Nephron progenitor cell (in vitro differentiated cells): ENCODE measurements at regions not wholly inside any gene's neighbourhood (a gene's known extent, or its start where the extent isn't known, plus 50 kb on each side); places are given as distances from the start of the nearest gene placed in this dataset.

Source experiments
- DNase-seq: peaks from one replicate; pipeline ENCODE4 v3.0.0; 2021
- H3K27ac Mint-ChIP-seq: 2 replicates; pipeline ENCODE4 v1.8.0; 2021; ENCODE audit warnings: mild to moderate bottlenecking, moderate library complexity, mixed read lengths
- H3K27me3 Mint-ChIP-seq: 2 replicates; pipeline ENCODE4 v1.8.0; 2021; ENCODE audit warnings: mild to moderate bottlenecking, low read depth, mixed read lengths; ENCODE audit not compliant: poor library complexity
- H3K36me3 Mint-ChIP-seq: 2 replicates; pipeline ENCODE4 v1.8.0; 2021; ENCODE audit warnings: low read depth, mixed read lengths
- H3K4me1 Mint-ChIP-seq: 2 replicates; pipeline ENCODE4 v1.8.0; 2021; ENCODE audit warnings: mixed read lengths
- H3K4me3 Mint-ChIP-seq: 2 replicates; pipeline ENCODE4 v1.8.0; 2021; ENCODE audit warnings: mild to moderate bottlenecking, moderate library complexity, mixed read lengths
- H3K9me3 Mint-ChIP-seq: 2 replicates; pipeline ENCODE4 v1.8.0; 2021; ENCODE audit warnings: mild to moderate bottlenecking, moderate library complexity, mixed read lengths
- CTCF ChIP-seq: fragments of 200-600 bp; sonication (generic); IDR thresholded peaks from 2 replicates; pipeline ENCODE4 v1.5.0; 2021; ENCODE audit warnings: antibody characterized with exemption

GRCh38 chr4:144565527-144566195 is 80.3 kb upstream of the HHIP start:
- H3K4me1 Mint-ChIP-seq = no peaks in the 10 kb centered on the region
- no peak for DNase-seq
- H3K27ac Mint-ChIP-seq = no peak overlapping the region
- peaks cover 4% of the 10 kb centered on the region for H3K9me3 Mint-ChIP-seq
- H3K4me3 Mint-ChIP-seq = no peak overlapping the region
- no peak for TF ChIP-seq CTCF
- no peaks in the 10 kb centered on the region for H3K36me3 Mint-ChIP-seq
- H3K27me3 Mint-ChIP-seq = no peaks in the 10 kb centered on the region

GRCh38 chr4:144572660-144573059 is 73.3 kb upstream of the HHIP start:
- Mint-ChIP-seq H3K4me3 (no peak overlapping the region), H3K27ac (no peak overlapping the region), H3K27me3 (no peaks in the 10 kb centered on the region), H3K4me1 (peaks cover 29% of the 10 kb centered on the region), H3K9me3 (peaks cover under 1% of the 10 kb centered on the region), H3K36me3 (no peaks in the 10 kb centered on the region)
- DNase-seq = no peak
- no peak for TF ChIP-seq CTCF

- Mint-ChIP-seq H3K9me3 (no peaks in the 10 kb centered on the region), H3K36me3 (no peaks in the 10 kb centered on the region), H3K27me3 (no peaks in the 10 kb centered on the region), H3K27ac (no peak overlapping the region), H3K4me1 (peaks cover 29% of the 10 kb centered on the region), H3K4me3 (no peak overlapping the region)
- DNase-seq = no peak
- TF ChIP-seq CTCF = no peak
Measured at GRCh38 chr4:144574000-144574399, 72.0 kb upstream of the HHIP start.

- peaks cover 29% of the 10 kb centered on the region for H3K4me1 Mint-ChIP-seq
Measured at GRCh38 chr4:144574509-144574908, 71.4 kb upstream of the HHIP start.

GRCh38 chr4:144575181-144575580 is 70.8 kb upstream of the HHIP start:
- H3K4me3 Mint-ChIP-seq = no peak overlapping the region
- DNase-seq = peak; percentile 40
- TF ChIP-seq CTCF = peak; percentile 33
- H3K36me3 Mint-ChIP-seq = no peaks in the 10 kb centered on the region
- H3K4me1 Mint-ChIP-seq = peaks cover 29% of the 10 kb centered on the region
- no peaks in the 10 kb centered on the region for H3K27me3 Mint-ChIP-seq
- no peaks in the 10 kb centered on the region for H3K9me3 Mint-ChIP-seq
- no peak overlapping the region for H3K27ac Mint-ChIP-seq

More at GRCh38 chr4:144574509-144574908, 71.4 kb upstream of the HHIP start:
- Mint-ChIP-seq H3K36me3 (no peaks in the 10 kb centered on the region), H3K9me3 (no peaks in the 10 kb centered on the region), H3K4me3 (no peak overlapping the region), H3K27ac (no peak overlapping the region), H3K27me3 (no peaks in the 10 kb centered on the region)
- no peak for TF ChIP-seq CTCF
- DNase-seq = no peak

GRCh38 chr4:144578681-144579080 is 67.3 kb upstream of the HHIP start:
- Mint-ChIP-seq H3K27me3 (no peaks in the 10 kb centered on the region), H3K36me3 (no peaks in the 10 kb centered on the region), H3K27ac (no peak overlapping the region), H3K4me1 (peaks cover 29% of the 10 kb centered on the region), H3K4me3 (no peak overlapping the region), H3K9me3 (peaks cover 12% of the 10 kb centered on the region)
- DNase-seq = no peak
- TF ChIP-seq CTCF = no peak
